NB4 (cell line): ENCODE measurements at regions not wholly inside any gene's neighbourhood (a gene's known extent, or its start where the extent isn't known, plus 50 kb on each side); places are given as distances from the start of the nearest gene placed in this dataset.

Source experiments
- MAX ChIP-seq: IDR thresholded peaks from 2 replicates; pipeline ENCODE4 v1.6.1; 2011; ENCODE audit warnings: low read depth, low read length
- POLR2A ChIP-seq: IDR thresholded peaks from 2 replicates; pipeline ENCODE4 v1.6.1; 2011; ENCODE audit warnings: mild to moderate bottlenecking; ENCODE audit not compliant: insufficient read length; ENCODE audit errors: extremely low read depth
- TF ChIP-seq, protein P1 (sequence below): IDR thresholded peaks from one replicate; pipeline ENCODE4 v1.5.1; 2012; ENCODE audit warnings: low read depth, low read length

DNA sequence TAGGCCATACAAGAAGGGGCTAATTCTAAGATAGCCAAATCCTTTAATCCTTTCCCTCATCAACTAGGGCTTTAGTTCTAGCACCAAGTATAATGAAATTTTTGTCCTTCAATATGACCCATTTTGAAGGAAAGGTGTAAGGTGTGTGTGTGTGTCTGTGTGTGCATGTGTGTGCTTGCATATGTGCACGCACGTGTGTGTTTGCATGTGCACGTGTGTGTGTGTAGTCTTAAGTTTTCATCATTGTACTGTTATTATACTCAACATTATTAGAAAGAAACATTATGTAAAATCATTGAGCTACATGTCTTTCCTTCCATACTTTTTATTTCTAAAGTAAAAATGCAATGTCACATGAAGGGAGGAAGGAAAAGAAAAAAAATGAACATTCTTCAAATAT lies 547.7 kb downstream of the FAM181B start:
- TF ChIP-seq POLR2A, result no peak
- TF ChIP-seq, protein P1, sequence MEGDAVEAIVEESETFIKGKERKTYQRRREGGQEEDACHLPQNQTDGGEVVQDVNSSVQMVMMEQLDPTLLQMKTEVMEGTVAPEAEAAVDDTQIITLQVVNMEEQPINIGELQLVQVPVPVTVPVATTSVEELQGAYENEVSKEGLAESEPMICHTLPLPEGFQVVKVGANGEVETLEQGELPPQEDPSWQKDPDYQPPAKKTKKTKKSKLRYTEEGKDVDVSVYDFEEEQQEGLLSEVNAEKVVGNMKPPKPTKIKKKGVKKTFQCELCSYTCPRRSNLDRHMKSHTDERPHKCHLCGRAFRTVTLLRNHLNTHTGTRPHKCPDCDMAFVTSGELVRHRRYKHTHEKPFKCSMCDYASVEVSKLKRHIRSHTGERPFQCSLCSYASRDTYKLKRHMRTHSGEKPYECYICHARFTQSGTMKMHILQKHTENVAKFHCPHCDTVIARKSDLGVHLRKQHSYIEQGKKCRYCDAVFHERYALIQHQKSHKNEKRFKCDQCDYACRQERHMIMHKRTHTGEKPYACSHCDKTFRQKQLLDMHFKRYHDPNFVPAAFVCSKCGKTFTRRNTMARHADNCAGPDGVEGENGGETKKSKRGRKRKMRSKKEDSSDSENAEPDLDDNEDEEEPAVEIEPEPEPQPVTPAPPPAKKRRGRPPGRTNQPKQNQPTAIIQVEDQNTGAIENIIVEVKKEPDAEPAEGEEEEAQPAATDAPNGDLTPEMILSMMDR, result no peak
- TF ChIP-seq MAX, result no peak
